ENCODE measurements at regions not wholly inside any gene's neighbourhood (a gene's known extent, or its start where the extent isn't known, plus 50 kb on each side); places are given as distances from the start of the nearest gene placed in this dataset.

DNA sequence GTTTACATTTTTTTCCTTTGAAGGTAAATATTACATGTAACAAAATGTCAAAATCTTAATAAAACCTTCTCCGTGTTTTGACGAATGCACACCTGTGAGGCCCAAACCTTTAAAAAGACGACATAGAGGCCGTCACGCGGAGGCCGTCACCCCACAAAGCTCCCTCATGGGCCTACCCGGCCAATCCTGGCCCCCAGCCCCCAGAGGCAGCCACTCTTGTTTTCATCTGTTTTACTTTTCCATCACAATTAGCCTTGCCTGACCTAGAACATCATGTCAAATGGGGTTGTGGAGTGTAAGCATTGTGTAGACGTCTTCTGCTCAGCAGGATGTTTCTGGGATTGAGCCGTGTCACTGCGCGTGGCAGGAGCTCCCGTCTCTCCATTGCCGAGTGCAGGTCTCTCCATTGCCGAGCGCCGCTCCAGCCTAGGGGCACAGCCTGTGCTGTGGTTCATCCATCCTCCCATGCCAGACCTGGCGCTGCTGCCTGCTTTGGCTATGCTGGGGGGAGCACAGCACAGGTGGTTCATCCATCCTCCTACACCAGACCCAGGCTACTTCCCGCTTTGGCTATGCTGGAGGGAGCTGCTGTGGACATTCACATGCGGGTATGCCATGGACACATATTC, 52.2 kb upstream of the IRX4 start:
- intact Hi-C loops (cut with DNase I; ENCODE audit: low total_unique reads) = no loop called here
- TF ChIP-seq, protein P1, sequence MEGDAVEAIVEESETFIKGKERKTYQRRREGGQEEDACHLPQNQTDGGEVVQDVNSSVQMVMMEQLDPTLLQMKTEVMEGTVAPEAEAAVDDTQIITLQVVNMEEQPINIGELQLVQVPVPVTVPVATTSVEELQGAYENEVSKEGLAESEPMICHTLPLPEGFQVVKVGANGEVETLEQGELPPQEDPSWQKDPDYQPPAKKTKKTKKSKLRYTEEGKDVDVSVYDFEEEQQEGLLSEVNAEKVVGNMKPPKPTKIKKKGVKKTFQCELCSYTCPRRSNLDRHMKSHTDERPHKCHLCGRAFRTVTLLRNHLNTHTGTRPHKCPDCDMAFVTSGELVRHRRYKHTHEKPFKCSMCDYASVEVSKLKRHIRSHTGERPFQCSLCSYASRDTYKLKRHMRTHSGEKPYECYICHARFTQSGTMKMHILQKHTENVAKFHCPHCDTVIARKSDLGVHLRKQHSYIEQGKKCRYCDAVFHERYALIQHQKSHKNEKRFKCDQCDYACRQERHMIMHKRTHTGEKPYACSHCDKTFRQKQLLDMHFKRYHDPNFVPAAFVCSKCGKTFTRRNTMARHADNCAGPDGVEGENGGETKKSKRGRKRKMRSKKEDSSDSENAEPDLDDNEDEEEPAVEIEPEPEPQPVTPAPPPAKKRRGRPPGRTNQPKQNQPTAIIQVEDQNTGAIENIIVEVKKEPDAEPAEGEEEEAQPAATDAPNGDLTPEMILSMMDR (IDR thresholded peaks at IDR 0.05 in 8 of 11, conservative IDR thresholded peaks at IDR 0.05 in 3 of 11) = no peak
- TF ChIP-seq POLR2A (IDR thresholded peaks at IDR 0.05) = no peak
- no peak for TF ChIP-seq POLR2AphosphoS5 (IDR thresholded peaks at IDR 0.05)
- Histone ChIP-seq H3K4me3 (no peak overlapping the region), H3K27ac (no peak overlapping the region), H3K36me3 (no peaks in the 10 kb centered on the region), H3K4me1 (peaks cover 0 to 16% (median 13%) of the 10 kb centered on the region in 6 donors), H3K9me3 (no peaks in the 10 kb centered on the region), H3K27me3 (replicated peaks in 1 of 7) (peaks cover 0 to 70% (median 28%) of the 10 kb centered on the region in 7 donors)
- 84 to 95% (median 86%) methylated on average over 20 of the region's 20 CpGs for WGBS, 5 donors
- no peak for DNase-seq

DNA sequence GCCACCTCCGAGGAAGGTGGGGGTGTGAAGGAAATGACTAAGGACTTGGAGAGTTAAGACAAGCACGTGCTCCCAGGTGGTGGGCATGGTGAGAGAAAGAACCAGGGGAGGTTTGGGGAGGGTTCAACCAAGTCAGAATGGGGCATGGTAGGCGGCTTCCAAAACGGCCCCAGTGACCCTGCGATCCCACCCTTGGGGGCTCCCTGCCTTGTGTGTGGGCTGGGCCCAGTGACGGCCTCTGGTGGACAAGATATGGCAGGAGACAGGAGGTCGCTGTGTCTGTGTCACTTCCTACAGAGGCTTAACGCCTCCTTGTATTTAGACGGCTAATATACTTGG, 51.3 kb upstream of the IRX4 start:
- intact Hi-C loops (cut with DNase I; ENCODE audit: low total_unique reads) = no loop called here
- peaks cover 0 to 16% (median 13%) of the 10 kb centered on the region in 6 donors for H3K4me1 ChIP-seq
- DNase-seq = no peak
- no peak overlapping the region for H3K4me3 ChIP-seq
- no peak overlapping the region for H3K27ac ChIP-seq
- 75 to 84% (median 79%) methylated on average over 9 of the region's 9 CpGs for whole genome bisulfite sequencing, 5 donors
- H3K36me3 ChIP-seq = no peaks in the 10 kb centered on the region
- no peaks in the 10 kb centered on the region for H3K9me3 ChIP-seq
- H3K27me3 ChIP-seq (replicated peaks in 1 of 7) = peaks cover 0 to 78% (median 29%) of the 10 kb centered on the region in 7 donors
- TF ChIP-seq, protein P1 (IDR thresholded peaks at IDR 0.05 in 8 of 11, conservative IDR thresholded peaks at IDR 0.05 in 3 of 11) = no peak
- no peak for TF ChIP-seq POLR2A (IDR thresholded peaks at IDR 0.05)
- TF ChIP-seq POLR2AphosphoS5 (IDR thresholded peaks at IDR 0.05) = no peak

DNA sequence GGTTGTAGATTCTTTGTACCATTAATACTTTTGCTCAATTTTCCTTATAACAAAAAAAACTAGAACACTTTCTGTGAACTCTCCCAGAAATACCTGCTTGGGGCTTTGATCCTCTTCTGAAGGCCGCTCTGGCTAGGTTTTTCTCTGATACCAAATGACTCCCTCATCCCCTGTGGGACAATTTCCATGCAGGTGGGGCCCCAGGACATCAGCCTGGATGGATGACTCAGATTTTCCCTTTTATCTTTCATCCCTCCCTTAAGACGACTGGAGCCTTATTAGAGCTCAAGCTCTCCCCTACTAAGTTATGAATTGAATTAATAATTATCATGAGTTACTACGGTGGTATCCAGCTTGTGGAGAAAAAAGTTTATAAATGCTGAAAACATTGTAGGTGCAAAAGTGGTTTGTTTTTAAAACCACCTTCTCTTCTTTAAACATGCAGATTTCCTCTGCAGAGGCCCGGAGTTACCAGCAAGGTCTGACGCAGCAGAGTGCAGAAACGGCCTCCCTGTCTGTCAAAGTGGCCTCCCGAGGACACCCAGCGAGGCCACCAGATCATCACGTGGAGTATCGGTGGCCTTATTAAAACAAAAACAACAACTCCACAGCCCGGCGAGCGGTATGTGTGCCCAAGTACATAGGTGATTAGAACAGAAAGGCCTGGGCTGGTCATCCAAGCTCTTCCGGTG, 50.8 kb upstream of the IRX4 start:
- H3K4me3 ChIP-seq = no peak overlapping the region
- H3K4me1 ChIP-seq = peaks cover 0 to 16% (median 13%) of the 10 kb centered on the region in 6 donors
- WGBS, 5 donors = 80 to 89% (median 85%) methylated on average over 14 of the region's 14 CpGs
- H3K27me3 ChIP-seq (replicated peaks in 1 of 7) = peaks cover 0 to 83% (median 34%) of the 10 kb centered on the region in 7 donors
- H3K9me3 ChIP-seq = no peaks in the 10 kb centered on the region
- no peak for DNase-seq
- intact Hi-C loops (cut with DNase I; ENCODE audit: low total_unique reads) = no loop called here
- TF ChIP-seq POLR2A (IDR thresholded peaks at IDR 0.05) (no peak), POLR2AphosphoS5 (IDR thresholded peaks at IDR 0.05) (no peak)
- TF ChIP-seq, protein P1 (IDR thresholded peaks at IDR 0.05 in 8 of 11, conservative IDR thresholded peaks at IDR 0.05 in 3 of 11) = no peak
- no peaks in the 10 kb centered on the region for H3K36me3 ChIP-seq
- H3K27ac ChIP-seq = no peak overlapping the region

Small RNA genes in the stretch of these regions (small RNA-seq; reads per million reads assigned to genes)
- gene AC092266.1 = 0 reads per million in 4 donors
- 0 reads per million in 4 donors for gene RF00019

Data from spleen (tissue), 11 donors.